ENCODE measurements at regions not wholly inside any gene's neighbourhood (a gene's known extent, or its start where the extent isn't known, plus 50 kb on each side); places are given as distances from the start of the nearest gene placed in this dataset.

- H3K4me3 ChIP-seq (ENCODE audit: low read depth, low read length, poor library complexity, severe bottlenecking), result no peak overlapping the region
- no peak for TF ChIP-seq CTCF (conservative IDR thresholded peaks at IDR 0.05; ENCODE audit: low read length)
- TF ChIP-seq EZH2phosphoT487 (IDR thresholded peaks at IDR 0.05; ENCODE audit: borderline replicate concordance, low read depth, low read length), result no peak
- ChIA-PET CTCF (ENCODE audit: unreplicated experiment) (no interaction called here), POLR2A (interaction anchor here (0.6 kb wide), 1 partner anchor 949 kb away, joined by 3 read pairs; no protein-coding TSS in a partner anchor)
- no peak overlapping the region for H3K27ac ChIP-seq (ENCODE audit: low read depth, low read length, poor library complexity, severe bottlenecking)
- no peaks in the 10 kb centered on the region for H3K79me2 ChIP-seq (ENCODE audit: insufficient read depth, low read depth, low read length)
- H3K9me3 ChIP-seq (ENCODE audit: low read length), result no peaks in the 10 kb centered on the region
- no peaks in the 10 kb centered on the region for H3K36me3 ChIP-seq (ENCODE audit: insufficient read depth, low read length)
- no peaks in the 10 kb centered on the region for H3K9me2 ChIP-seq (ENCODE audit: insufficient read depth, low read length)
- no peak overlapping the region for H3K4me2 ChIP-seq (ENCODE audit: low read length)
- no peak for DNase-seq (ENCODE audit: low spot score)
- no peak overlapping the region for H2AFZ ChIP-seq (ENCODE audit: low read length)
- no peaks in the 10 kb centered on the region for H4K20me1 ChIP-seq (ENCODE audit: insufficient read depth, low read length)
- intact Hi-C loops (cut with micrococcal nuclease; ENCODE audit: unreplicated experiment), result no loop called here
- H3K4me1 ChIP-seq (ENCODE audit: insufficient read depth, low read length, poor library complexity, severe bottlenecking), result no peaks in the 10 kb centered on the region
- BruUV-seq (replicated peaks), result no TSS peak
Measured at GRCh38 chr6:74409447-74409846, 713.4 kb downstream of the CD109 start.

GRCh38 chr6:74408844-74409243 is 712.8 kb downstream of the CD109 start:
- Histone ChIP-seq H3K79me2 (ENCODE audit: insufficient read depth, low read depth, low read length) (no peaks in the 10 kb centered on the region), H3K36me3 (ENCODE audit: insufficient read depth, low read length) (no peaks in the 10 kb centered on the region), H3K4me2 (ENCODE audit: low read length) (no peak overlapping the region), H3K4me3 (ENCODE audit: low read depth, low read length, poor library complexity, severe bottlenecking) (no peak overlapping the region), H3K4me1 (ENCODE audit: insufficient read depth, low read length, poor library complexity, severe bottlenecking) (no peaks in the 10 kb centered on the region), H3K9me2 (ENCODE audit: insufficient read depth, low read length) (no peaks in the 10 kb centered on the region), H3K9me3 (ENCODE audit: low read length) (no peaks in the 10 kb centered on the region), H4K20me1 (ENCODE audit: insufficient read depth, low read length) (no peaks in the 10 kb centered on the region), H3K27ac (ENCODE audit: low read depth, low read length, poor library complexity, severe bottlenecking) (no peak overlapping the region), H2AFZ (ENCODE audit: low read length) (no peak overlapping the region)
- ChIA-PET POLR2A (interaction anchor here (0.6 kb wide), 1 partner anchor 948 kb away, joined by 3 read pairs; no protein-coding TSS in a partner anchor), CTCF (ENCODE audit: unreplicated experiment) (no interaction called here)
- intact Hi-C loops (cut with micrococcal nuclease; ENCODE audit: unreplicated experiment), result no loop called here
- no TSS peak for BruUV-seq (replicated peaks)
- no peak for DNase-seq (ENCODE audit: low spot score)
- TF ChIP-seq EZH2phosphoT487 (IDR thresholded peaks at IDR 0.05; ENCODE audit: borderline replicate concordance, low read depth, low read length), result no peak
- no peak for TF ChIP-seq CTCF (conservative IDR thresholded peaks at IDR 0.05; ENCODE audit: low read length)

GRCh38 chr6:74404366-74404765 is 708.4 kb downstream of the CD109 start:
- no peak for DNase-seq (ENCODE audit: low spot score)
- no peaks in the 10 kb centered on the region for H3K36me3 ChIP-seq (ENCODE audit: insufficient read depth, low read length)
- no peak overlapping the region for H3K27ac ChIP-seq (ENCODE audit: low read depth, low read length, poor library complexity, severe bottlenecking)
- CTCF ChIA-PET (ENCODE audit: unreplicated experiment), result no interaction called here
- no peak overlapping the region for H3K4me2 ChIP-seq (ENCODE audit: low read length)
- H2AFZ ChIP-seq (ENCODE audit: low read length), result no peak overlapping the region
- no peaks in the 10 kb centered on the region for H3K9me2 ChIP-seq (ENCODE audit: insufficient read depth, low read length)
- intact Hi-C loops (cut with micrococcal nuclease; ENCODE audit: unreplicated experiment), result no loop called here
- H4K20me1 ChIP-seq (ENCODE audit: insufficient read depth, low read length), result no peaks in the 10 kb centered on the region
- no peaks in the 10 kb centered on the region for H3K4me1 ChIP-seq (ENCODE audit: insufficient read depth, low read length, poor library complexity, severe bottlenecking)
- TF ChIP-seq CTCF (conservative IDR thresholded peaks at IDR 0.05; ENCODE audit: low read length) (no peak), EZH2phosphoT487 (IDR thresholded peaks at IDR 0.05; ENCODE audit: borderline replicate concordance, low read depth, low read length) (no peak)
- POLR2A ChIA-PET, result interaction anchor here (1.2 kb wide), 1 partner anchor 22 kb away, joined by 5 read pairs; no protein-coding TSS in a partner anchor
- H3K79me2 ChIP-seq (ENCODE audit: insufficient read depth, low read depth, low read length), result no peaks in the 10 kb centered on the region
- no peak overlapping the region for H3K4me3 ChIP-seq (ENCODE audit: low read depth, low read length, poor library complexity, severe bottlenecking)
- BruUV-seq (replicated peaks), result no TSS peak
- H3K9me3 ChIP-seq (ENCODE audit: low read length), result no peaks in the 10 kb centered on the region
